ELF-1 (cell line): ENCODE measurements at regions not wholly inside any gene's neighbourhood (a gene's known extent, or its start where the extent isn't known, plus 50 kb on each side); places are given as distances from the start of the nearest gene placed in this dataset.
A peak's percentile ranks its signal among the peaks of the same experiment; 100 is the strongest.
"Not testable (repeated sequence)": the region's sequence is repeated elsewhere in the genome, so short reads cannot be mapped to it uniquely, and the experiment has no call there.

Experiments
- DNase-seq: peaks from one replicate; pipeline ENCODE4 v3.0.0-alpha.2; 2016; ENCODE audit warnings: low read depth, low spot score

- DNase-seq = no peak
Measured at GRCh38 chr1:191495040-191495439, 663.2 kb upstream of the RGS18 start.

DNA sequence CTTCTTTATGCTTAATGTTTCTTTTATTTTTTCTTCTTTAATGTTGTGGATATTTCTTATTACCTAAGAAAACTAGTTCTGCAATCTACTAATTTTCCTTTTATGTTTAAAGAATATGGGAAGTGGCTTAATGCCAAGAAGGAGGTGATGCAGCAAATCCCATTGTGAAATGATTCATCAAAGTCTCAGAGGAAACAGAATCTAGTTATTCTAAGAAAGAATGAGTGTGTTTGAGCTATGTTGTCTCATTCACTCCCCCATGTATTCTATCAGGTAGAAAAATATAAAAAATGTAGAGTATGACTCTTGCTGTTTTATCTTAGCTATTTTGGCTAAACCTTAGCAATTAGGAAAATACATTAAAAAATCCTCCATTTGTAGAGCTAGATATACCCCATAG, 659.9 kb upstream of the RGS18 start:
- DNase-seq = no peak

DNA sequence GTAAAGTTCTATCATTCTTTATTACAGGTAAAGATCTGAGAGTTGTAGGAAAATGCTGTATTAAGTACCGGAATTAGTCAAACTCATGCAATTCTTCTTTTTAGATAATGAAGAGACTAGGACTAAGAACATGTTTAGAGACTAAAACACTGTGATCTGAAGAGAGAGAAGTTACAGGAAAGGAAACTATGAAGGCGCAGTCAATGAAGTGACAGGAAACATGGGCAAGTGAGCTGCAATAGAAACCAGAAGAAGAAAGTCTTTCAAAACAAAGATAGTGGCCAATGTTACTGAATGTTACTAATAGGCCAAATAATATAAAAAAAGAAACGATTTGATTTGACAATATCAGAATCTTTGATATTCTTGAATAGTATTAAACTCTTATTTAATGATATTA, 659.4 kb upstream of the RGS18 start:
- no peak for DNase-seq

DNA sequence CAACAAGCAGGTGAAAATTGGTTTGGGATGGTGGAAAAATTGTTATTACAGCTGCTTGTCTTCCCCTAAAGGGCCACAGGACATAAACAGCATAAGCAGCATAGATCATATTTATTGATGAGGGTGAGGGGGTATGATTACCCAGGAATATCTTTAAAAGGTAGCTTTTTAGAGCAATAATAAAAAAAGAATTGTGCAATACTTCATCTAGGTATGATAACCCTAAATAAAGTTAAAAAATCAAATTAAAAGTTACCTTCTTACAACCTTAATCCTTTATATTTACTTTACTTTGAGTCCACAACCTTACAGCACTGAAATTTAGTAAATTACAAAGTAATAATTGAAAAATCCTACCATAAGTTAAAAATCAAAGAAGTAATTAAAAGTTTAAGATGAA, 653.3 kb upstream of the RGS18 start:
- no peak for DNase-seq

DNA sequence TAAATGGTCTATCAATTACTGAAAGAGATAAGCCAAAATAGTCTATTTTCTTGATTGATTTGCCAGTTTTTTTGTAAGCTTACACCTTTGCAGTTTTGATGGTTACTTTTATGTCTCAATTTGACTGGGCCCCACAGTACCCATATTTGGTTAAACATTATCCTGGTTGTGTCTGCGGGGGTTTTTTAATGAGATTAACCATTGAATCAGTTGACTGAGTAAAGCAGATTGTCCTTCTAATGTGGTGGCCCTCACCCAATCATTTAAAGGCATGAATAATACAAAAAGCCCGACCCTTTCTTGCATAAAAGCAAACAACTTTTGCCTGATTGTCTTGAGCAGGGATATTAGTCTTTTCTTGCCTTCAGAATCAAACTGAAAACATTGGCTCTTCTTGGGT, 650.0 kb upstream of the RGS18 start:
- no peak for DNase-seq

GRCh38 chr1:191511480-191511879, 646.8 kb upstream of the RGS18 start:
- not testable (repeated sequence) for DNase-seq

DNA sequence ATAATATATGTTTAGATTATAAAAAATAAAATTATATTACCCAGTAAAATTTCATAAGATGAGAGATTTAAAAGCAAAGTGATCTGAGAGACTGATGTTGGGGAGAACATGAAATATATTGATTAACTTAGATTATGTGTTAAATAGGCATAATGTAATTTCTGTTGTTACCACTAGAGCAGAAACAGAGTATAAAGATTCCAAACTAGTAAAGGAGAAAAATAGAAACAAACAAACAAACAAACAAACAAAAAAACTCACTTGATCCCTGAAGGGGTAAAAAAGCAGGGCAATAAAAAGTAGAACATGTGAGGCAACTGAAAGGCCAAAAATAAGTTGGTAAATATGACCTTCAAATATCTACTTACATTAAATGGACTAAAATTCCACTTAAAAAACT, 640.4 kb upstream of the RGS18 start:
- DNase-seq = no peak

DNA sequence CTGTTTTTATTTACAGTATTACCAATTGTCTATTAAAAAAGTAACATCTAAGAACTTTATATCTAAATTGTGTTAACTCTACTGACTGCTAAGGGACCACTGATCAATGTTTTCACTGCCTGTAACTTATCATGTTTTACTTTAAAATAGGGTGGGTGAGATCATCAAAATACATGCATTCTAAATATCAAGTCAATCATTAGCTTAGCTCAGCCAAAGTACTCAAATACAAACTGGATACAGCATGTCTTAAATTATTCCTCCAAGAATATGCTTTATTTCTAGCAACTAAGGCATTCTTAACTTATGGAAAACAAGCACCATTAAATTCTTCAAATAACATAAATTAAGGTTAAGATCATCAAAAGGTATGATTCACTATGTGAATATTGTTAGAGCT, 638.7 kb upstream of the RGS18 start:
- DNase-seq = no peak

- DNase-seq = no peak
Measured at GRCh38 chr1:191520345-191520744, 637.9 kb upstream of the RGS18 start.

DNA sequence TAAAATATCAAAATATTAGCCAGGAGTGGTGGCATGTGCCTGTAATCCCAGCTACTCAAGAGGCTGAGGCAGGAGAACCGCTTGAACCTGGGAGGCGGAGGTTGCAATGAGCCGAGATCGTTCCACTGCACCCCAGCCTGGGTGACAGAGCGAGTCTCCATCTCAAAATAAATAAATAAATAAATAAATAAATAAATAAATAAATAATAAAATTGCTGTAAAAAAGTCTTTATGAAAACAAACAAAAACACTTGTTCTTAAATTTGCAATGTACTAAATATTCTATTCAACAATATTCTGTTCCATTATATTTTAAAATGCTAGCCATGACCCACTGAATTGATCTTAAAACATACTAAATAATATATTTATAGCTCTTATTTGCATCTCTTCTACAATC, 632.3 kb upstream of the RGS18 start:
- not testable (repeated sequence) for DNase-seq

- peak; percentile 2 for DNase-seq
Measured at GRCh38 chr1:191528275-191528674, 630.0 kb upstream of the RGS18 start.

- no peak for DNase-seq
Measured at GRCh38 chr1:191530928-191531327, 627.3 kb upstream of the RGS18 start.

DNA sequence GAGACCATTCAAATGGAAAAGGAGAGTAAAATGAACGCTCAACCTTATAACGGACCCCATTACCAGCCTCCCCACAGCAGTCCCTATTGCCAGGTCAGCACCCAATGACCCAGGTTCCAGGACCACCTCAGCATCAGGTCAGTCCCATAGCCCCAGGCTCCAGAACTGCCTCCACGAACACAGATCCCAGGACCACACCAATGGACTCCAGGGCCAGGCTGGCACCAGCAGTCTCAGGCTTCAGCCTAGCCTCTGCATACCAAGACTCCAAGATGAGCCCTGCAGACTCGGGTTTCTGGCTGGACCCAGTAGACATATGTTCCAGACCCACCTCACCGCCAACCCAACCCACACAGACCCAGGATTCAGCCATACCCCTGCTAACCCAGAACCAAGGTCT, 625.0 kb upstream of the RGS18 start:
- no peak for DNase-seq

GRCh38 chr1:191536791-191537429, 621.4 kb upstream of the RGS18 start:
- no peak for DNase-seq

DNA sequence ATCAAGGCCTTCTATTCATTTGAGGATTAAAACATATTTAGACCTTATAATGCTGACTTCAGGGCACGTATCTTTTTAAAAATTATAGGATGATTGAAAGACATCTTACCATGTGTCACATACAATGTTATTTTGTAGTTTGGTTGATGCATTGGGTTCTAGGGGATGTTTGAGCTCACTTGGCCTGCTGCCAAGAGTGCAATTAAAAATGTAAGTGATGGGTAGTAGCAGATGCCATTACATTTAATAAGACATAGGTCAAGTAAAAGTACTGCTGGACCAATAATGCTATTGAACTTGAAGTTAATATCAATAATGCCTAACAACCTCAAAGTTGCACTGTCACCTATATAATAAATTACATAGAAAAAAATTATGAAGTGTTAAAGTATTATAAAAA, 616.5 kb upstream of the RGS18 start:
- DNase-seq = no peak

GRCh38 chr1:191542444-191542843, 615.8 kb upstream of the RGS18 start:
- no peak for DNase-seq

GRCh38 chr1:191546803-191547202, 611.5 kb upstream of the RGS18 start:
- DNase-seq = no peak

DNA sequence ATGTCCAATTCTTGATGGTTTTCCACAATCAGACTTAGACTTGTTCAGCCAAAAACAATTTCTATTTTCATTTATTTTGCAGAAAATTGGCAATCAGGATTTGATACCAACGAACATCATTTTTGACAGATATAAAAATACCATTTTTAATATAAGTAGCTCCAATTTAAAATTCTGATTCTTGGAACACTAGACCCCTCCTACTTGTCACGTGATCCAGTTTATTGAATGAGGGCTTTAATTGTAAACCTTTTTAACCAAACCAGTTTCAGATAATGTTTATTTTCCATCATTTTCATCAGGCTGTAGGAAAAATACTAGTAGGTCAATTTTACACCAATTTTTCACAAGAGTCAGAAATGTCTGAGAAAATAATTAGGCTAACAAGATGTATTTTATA, 607.2 kb upstream of the RGS18 start:
- DNase-seq = no peak

DNA sequence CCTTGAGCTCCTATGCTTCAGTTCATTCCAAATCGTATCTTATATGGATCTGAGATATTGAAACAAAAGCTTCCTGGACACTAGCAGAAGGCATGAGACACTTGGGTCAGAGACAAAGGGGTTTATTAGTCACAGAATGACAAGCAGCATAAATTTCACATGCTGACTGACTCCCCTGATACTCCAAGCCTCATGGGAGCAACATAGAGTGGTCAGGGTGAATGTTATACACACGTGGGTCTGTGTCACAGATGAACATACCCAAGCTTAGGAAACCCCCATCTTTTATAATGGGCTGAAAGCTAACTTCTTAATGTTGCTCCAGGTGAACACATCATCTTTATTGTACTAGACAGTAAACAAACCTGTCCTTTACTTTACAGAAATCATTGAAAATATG, 599.9 kb upstream of the RGS18 start:
- no peak for DNase-seq

DNA sequence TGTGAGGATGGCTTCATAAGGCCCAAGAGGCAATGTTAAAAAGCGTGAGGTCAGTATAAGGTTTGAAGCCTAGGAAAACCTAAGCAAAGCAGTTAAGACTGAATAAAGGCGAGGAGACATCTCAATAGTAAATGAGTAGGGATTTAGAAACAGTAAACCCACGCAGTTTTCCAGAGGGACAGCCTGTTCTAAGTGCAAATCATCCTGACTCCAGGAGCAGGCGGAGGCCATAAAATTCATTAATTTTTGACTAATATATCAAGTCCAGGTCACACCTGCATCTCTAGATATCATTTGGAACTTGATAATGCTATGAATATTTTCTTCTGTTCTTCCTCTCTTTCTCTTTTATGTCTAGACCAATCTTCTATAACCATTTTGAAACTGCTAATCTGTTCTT, 597.0 kb upstream of the RGS18 start:
- no peak for DNase-seq

- no peak for DNase-seq
Measured at GRCh38 chr1:191564275-191564674, 594.0 kb upstream of the RGS18 start.

DNA sequence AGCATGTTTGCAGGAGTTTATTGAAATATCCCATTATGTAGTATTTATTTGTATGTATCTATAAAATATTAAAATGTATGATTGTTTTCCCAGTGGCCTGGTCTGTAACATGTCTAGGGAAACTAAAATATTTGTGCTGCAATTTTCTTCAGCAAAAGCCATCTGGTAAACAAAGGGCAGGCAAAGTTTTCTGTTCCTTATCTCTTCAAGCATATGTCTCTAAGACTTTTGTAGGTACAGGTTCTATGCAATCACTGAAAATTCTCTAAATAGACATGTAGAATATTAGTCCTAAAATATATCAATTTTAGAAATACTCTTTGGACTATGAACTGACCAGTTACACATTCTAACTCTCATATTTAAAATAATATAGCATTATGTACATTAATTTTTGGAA, 585.8 kb upstream of the RGS18 start:
- DNase-seq = no peak

GRCh38 chr1:191575180-191575579, 583.1 kb upstream of the RGS18 start:
- no peak for DNase-seq

- no peak for DNase-seq
Measured at GRCh38 chr1:191575746-191576145, 582.5 kb upstream of the RGS18 start.
